Muscle of arm (tissue), 1 donor: ENCODE measurements at regions not wholly inside any gene's neighbourhood (a gene's known extent, or its start where the extent isn't known, plus 50 kb on each side); places are given as distances from the start of the nearest gene placed in this dataset.
A peak's percentile ranks its signal among the peaks of the same experiment; 100 is the strongest.

ENCODE experiments used
- DNase-seq: peaks from one replicate; pipeline ENCODE4 v3.0.0-alpha.2; 2013

DNA sequence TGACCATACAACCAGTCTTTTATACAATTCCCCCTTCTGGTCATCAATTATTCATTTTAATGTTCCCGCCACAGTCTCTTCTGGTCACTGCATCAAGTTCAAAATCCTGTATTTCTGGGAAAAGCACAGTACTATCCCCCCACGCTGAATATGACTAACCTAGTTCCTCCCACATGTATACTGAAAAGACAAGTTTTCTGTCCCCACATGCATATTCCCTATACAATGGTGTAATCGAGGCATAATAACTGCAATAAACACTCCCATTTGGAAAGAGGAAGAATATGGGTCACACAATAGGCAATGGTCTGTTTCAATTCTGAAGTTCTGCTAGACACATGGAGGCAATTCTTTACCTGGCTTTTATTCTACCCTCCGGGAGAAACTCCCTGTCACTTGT is 344.9 kb downstream of the EFNA5 start:
- DNase-seq: no peak

DNA sequence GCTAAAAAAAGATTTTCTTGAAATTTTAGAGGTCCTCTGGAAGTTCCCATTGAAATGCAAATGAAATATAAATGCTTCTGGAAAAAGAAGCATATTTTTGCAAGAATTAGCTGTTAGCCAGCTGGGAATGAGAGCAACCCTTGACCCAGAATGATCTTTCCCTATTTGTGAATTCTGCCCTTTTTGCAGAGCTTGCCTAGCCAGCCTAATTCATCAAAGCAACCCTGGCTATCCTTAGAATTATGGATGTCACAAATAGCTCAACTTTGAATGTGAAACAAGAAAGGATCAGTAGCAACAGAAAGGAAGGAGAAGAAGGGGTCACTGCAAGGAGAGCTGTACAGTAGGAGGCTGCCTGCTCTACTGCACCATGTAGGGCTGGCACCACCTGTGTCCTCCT is 345.9 kb downstream of the EFNA5 start:
- no peak for DNase-seq

DNA sequence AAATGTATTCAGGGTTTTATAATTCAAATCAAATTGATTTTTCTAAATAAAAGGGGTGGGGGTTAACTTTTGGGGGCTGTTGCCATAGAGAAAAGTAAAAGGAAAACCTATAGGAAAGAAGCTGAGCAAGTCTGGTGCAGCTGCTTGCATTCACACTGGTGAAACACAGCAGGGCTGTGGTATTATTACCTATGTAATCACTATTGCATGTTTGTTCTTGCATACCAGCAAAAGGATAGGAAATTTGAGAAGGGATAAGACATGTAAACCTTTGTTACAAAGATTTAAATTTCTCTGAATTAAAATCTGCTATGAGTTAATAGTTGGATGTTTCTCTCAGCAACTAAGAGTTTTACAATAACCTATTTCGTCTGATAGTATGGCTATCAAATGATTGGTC is 346.7 kb downstream of the EFNA5 start:
- DNase-seq: no peak

GRCh38 chr5:107323536-107323935 is 347.2 kb downstream of the EFNA5 start:
- DNase-seq: no peak

DNA sequence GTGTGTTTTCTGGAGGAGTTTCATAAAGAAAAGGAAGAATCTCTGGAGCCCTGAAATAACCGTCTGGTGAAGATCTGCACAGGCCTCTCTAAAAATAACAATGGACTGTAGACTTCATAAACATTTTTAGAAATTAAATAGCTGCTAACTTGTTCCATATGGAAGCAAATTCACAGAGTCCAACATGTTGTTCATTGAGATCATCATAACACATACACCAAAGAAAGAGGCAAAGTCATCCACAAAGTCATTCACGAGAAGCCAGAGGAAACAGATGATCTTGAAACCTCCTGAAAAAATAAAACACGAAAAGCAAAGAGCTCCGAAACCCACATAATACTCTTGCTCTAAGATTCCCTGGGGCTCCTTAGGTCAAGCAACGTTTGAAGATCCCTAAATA is 347.8 kb downstream of the EFNA5 start:
- peak; percentile 51 for DNase-seq

DNA sequence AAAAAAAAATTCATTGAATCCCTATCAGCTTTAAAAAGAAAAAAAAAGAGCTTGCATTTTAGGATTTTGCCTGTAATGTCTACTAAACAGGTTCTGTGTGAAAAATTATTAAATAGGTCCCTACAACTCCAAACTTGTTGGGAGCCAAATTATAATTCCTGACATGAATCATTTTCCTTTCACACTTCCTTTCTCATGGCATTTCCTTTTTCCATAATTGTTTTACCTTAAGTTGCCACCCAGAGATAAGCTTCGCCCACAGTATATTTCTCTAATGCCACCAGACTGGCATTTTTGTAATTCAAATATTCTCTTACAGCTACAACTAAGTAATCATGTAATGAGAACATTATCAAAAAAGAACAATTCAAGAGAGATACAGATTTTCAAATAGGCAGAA is 348.8 kb downstream of the EFNA5 start:
- no peak for DNase-seq

DNA sequence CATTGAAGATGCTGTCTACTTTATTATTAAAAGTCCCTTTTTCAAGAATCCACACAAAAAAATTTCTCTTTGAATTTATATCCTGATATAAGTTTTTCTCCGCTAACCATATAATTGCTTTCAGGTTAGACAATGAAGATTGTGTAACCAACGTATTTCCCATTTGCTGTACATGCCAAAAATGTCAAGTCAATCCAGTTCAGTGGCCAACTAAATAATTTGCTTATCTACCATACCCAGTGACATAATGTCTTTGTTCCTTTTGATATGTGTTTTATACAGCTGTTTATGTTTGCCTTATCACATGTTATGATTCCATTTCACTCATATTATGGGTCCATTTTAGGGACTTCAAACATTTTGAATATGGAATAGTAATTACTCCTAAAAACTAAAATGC is 349.9 kb downstream of the EFNA5 start:
- DNase-seq: no peak

- DNase-seq: no peak
Measured at GRCh38 chr5:107320376-107320775, 350.4 kb downstream of the EFNA5 start.

- peak; percentile 31 for DNase-seq
Measured at GRCh38 chr5:107319901-107320300, 350.8 kb downstream of the EFNA5 start.

- DNase-seq: no peak
Measured at GRCh38 chr5:107314330-107314729, 356.4 kb downstream of the EFNA5 start.

DNA sequence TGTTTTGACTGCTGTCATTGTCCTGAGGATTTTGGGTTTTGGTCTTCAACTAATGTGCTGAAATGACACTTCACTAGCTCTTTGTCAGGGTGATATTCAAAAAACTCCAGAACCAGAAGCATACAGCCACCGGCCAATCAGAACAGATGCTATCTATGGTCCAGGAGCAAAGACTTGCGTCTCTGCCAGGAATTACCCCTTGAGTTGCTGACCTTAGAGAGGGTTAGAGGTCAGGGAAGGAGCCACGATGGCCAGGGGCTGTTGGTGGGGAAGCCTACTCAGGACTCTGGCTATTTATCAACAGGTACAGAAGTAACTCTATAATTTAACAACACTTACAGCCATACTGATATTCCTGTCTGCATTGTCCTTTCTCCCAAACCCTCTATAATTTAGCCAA is 356.8 kb downstream of the EFNA5 start:
- DNase-seq: no peak

DNA sequence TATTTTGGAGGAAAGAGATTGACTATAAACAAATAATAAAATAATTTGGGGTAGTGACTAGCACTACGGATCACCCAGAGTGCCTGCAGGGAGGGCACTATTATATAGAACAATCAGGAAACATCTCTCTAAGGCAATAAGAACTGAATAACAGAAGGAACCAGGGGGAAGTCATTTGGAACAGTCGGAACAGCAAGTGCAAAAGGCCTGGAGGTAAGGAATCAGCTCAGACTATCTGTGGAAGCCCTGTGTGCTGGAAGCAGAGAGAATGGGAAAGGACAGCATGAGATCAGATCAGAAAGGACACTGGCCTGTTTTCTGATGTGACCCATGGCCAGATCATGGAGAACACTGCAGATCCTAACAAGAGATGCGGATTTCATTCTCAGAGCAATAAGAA is 357.6 kb downstream of the EFNA5 start:
- no peak for DNase-seq

DNA sequence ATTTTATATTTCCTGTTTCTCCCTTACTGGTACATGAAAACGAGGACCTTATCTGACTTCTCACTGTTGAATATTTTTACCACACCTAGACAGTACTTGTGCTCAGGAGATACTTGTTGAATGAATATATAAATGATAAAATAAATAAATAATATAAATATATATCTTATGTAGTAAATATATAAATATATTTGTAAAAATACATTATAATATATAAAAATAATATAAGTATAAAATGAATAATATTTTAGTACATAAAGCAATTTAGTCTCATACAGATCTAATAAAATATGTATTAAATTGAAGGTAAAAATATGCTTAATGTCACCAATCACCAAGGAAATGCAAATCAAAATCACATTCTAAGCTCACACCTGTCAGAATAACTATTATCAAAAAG is 360.6 kb downstream of the EFNA5 start:
- DNase-seq: no peak

GRCh38 chr5:107306594-107306993 is 364.1 kb downstream of the EFNA5 start:
- DNase-seq: no peak

DNA sequence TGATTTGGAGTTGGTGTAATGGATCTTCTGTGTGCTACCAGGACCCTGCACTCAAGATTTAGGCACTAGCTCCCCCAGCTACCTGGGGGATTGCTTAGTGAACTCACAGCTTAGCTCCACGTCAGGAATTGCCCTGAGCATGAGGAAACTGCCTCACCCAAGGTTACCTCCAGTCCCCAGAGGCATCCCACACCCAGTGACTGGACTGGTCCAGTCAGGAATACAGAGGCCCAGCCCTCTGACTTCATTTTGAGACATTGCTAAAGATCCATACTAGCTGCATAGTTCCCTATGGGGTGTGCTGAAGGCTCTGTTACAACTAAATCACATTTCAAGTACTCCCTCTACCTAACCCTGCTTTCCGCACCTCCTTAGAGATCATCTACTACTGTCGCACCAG is 364.7 kb downstream of the EFNA5 start:
- DNase-seq: no peak

GRCh38 chr5:107304684-107305083 is 366.1 kb downstream of the EFNA5 start:
- DNase-seq: no peak

GRCh38 chr5:107303171-107303968 is 367.4 kb downstream of the EFNA5 start:
- DNase-seq: no peak

DNA sequence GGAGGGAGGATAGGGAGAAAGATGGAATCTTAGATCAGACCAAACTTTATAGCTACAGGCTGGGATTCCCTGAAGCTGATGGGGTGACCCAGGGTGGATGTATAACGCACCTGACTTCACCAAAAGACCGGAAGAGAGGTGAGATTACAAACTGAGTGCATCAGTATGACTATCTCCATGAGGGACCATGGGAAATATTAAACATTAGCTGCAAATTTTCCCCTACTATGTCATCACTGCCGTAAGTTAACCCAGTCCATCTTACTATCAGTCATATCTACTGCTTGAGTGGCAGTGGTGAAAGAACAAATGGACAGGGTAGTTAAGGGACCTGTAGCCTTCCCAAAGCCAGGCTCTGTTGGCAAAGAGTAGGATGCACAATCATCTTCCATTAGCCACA is 368.3 kb downstream of the EFNA5 start:
- no peak for DNase-seq

- DNase-seq: no peak
Measured at GRCh38 chr5:107301999-107302398, 368.7 kb downstream of the EFNA5 start.

DNA sequence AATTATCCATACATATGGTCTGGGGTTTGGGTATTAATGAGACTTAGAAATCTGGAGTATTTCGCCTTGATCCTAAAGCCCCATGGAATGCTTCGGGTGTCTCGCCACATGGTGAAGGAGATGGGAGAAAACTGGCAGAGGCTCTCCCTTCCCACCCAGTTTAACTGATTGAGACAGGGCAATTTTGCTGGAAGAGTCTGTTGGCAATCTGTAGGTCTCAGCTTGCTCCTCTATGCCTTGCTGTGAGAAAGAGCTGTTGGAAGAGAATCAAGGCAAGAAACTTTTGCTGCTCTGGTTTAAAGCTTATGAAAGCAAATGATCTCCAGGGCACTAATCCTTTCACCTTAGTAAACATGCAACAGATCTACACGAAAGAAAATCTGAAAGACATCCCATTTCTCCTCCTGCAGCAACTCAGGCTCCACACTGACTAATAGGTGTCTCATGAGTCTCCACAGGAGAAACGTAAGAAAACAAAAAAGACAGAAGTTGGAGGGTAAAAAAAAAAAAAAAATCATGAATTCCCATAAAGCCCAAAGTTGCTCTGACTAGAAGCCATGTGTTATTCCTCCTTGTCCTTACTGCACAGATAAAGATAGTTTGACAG is 369.9 kb downstream of the EFNA5 start:
- DNase-seq: no peak

GRCh38 chr5:107296572-107296971 is 374.2 kb downstream of the EFNA5 start:
- no peak for DNase-seq

DNA sequence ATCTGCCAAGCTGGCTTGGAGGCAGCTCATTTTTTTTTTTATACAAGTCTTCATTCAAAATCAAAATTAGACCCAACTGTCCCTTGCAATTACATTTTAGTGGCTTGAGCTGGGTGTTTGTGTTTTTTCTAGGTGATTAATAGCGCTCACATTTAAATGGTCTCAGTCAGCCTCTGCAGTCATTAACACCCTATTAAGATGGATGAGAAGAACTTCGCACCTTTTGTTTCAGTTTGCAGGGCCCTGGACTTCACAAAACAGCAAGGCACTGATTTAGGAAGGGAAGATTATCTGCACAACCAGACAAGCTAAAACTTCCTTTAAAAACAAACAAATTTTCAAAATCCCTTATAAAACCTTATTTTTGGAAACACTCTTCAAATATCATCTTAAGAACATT is 374.8 kb downstream of the EFNA5 start:
- DNase-seq: no peak

GRCh38 chr5:107294669-107295068 is 376.1 kb downstream of the EFNA5 start:
- no peak for DNase-seq

DNA sequence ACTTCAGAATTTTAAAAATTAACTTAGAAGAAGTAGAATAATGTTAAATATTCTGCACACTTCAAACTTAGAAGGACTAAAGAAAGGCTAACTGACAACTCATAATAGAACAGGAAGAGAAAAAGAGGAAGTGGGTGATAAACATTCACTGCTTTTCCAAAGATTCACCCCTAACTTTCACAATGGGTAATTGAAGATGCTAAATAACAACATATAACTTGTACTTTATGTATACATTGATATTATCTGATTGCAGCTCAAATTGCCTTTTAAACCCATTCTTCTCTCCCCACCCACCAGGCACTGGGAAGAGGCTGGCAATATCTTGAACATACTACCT is 376.6 kb downstream of the EFNA5 start:
- no peak for DNase-seq
